ENCODE measurements at regions not wholly inside any gene's neighbourhood (a gene's known extent, or its start where the extent isn't known, plus 50 kb on each side); places are given as distances from the start of the nearest gene placed in this dataset.

DNA sequence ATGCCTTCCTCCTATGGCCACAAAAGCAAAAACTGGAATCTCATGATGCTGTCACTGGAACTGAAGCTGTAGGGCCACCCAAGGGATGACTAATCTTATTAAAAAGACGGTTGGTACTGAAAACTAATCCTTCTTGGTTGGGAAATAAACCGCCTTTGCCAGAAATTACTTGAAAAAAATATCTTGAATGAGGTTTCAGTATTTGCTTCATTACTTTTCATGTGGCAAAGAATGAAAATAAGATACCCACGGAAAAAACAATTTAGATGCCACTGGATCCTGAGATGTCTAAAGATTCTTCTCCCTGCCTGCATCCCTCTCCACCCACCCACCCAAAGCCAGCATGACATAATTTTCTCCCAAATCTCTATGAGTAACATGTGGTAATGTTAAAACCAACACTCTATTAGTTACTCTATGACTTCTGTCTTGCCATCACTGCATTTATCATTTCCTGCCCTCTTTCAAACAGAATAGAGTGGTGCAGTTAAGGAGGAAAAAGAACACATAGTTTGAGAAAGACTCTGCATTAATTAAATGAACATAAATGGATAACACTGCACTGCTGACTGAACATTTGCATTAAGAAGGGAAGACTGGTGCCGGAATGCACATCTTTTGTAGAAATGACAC is 111.8 kb upstream of the DPH6 start:
- no peak for DNase-seq (ENCODE audit: low spot score)

DNA sequence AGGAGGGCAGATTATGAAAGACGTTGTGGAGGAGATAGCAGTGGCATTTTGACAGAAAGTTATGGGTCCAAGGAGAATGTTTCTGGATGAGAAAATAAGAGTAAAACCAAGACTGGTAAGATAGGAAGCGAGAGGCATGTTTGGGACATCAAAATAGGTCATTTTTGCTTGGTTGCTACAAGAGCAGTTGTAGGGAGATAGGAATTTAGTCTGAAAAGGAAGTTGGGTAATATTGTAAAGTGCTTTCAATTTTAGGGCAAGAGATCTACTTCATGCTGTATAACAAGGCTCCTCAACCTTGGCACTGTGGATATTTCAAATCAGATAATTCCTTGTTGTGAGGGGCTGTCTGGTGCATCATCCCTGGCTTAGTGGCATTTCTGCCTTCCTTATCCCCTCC is 118.0 kb upstream of the DPH6 start:
- DNase-seq (ENCODE audit: low spot score): no peak

DNA sequence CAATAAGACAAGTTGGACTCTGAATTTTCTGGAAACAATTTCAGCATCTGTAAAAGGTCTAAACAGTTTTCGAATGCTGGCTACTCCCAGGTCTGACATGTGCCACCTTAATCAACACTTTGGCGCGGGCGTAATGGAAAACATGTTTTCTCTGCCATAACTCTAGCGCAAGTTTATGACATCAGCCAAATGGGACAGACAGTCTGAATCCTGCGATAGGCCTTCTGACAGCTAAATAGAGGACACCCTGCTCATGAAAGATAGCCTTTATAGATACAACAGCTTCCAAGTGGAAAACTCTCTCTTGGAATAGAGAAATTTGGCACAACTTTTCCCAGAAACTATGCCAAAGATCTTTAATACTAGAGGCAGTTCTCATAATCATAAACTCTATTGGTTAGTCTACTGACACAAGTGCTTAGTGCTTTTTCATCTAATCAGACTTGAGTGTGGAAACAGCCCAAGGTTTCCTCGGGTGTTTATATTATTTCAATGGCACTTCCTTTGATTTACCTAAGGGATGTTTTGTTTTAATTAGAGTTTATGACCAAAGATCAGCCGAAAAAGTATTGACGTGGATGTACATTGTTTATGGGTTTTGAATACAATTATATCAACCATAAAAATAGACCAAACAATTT is 120.1 kb upstream of the DPH6 start:
- DNase-seq (ENCODE audit: low spot score): no peak

DNA sequence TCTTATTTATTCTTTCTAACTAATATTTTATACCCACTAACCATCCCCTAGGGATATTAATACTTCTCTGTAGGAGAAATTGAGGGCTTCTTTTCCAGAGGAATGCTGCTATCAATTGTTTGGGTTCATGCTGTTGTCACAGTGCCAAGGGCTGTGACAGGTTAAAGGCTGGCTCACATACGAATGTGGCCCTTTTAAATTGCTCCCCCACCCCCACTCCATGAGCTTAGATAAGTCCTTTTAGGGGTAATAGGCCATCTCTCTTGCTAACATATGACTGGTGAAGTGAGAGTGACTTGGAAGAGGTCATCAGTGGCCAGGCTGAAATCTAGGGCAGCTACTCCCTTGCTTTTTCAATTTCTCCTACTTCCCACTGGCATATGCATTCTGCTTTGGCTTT is 121.9 kb upstream of the DPH6 start:
- no peak for DNase-seq (ENCODE audit: low spot score)

DNA sequence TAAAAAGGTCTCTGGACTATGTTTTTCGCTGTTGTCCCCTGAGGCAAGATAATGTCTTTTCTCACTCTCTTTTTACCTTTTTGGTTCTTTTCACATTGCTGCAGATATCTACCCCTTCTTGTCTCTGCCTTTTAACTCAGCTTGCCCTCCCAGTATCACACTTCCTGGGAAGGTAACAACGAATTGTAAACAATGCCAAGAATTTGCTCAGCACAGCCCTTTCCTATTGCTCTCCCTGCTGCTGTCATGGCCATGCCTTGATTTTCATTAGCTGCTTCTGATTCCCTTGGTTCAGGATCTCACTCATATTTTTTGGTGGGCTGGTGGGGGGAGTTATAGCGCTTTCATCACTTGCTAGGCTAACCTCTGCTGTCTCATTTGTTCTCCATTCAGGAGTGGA is 123.1 kb upstream of the DPH6 start:
- DNase-seq (ENCODE audit: low spot score): no peak

DNA sequence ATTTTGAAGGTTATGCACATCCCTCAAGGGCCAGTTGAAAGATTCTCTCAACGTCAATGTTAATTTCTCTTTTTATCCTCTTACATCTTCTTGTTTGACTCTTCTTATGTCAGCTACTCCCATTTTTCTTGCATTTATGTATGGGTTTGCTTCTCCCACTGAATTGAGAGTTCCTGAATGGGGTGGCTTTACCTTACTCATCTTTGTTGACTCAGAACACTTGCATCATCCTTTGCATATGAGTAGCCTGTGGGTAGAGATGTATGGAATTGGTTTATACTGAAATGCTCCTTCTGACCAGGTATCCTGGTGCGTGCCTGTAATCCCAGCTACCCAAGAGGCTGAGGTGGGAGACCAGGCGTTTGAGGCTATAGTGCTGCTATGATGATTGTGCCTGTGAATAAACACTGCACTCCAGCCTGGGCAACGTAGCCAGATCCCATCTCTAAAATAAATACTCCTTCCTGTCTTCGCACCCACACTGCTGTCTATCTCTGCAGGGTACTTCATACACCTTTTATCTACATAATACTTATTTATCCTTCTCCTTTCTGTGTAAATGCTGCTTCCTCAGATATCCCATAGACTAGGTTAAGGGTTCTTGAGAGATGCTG is 123.6 kb upstream of the DPH6 start:
- DNase-seq (ENCODE audit: low spot score): no peak

DNA sequence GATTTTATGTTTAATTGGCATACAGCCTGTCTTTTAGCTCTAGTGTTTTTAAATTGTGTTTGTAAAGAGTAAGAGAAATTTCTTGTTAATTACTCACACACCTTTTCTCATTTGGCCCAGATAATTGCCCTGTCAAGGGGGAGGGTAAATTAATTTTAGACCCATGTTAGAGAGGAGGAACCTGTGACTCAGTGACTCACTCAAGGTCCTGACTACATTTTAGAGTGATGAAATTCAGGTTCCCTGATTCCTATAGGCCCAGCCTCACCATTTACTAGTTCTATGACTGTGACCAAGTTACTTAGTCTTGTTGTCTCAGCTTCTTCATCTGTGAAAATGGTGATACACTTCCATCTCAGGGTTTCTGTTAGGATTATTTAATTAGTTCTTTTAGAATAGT is 125.2 kb upstream of the DPH6 start:
- no peak for DNase-seq (ENCODE audit: low spot score)

DNA sequence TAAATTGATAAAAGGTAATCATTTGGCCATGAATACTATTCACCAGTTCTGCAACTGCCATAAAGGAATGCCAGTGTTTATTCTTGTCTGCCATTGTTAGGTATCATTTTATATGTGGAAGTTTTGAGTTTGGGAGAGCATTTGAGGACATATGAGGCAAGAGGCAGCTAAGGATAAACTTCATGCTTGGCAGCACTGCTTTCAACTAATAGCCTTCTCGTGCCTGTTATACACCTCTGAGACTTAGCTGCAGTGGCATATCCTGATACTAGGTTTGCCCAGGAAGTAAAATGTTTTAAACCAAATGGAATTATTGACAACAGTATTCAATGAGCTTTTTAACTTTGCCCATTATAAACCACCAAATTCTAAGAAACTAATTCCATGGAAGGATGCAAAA is 126.0 kb upstream of the DPH6 start:
- DNase-seq (ENCODE audit: low spot score): no peak

DNA sequence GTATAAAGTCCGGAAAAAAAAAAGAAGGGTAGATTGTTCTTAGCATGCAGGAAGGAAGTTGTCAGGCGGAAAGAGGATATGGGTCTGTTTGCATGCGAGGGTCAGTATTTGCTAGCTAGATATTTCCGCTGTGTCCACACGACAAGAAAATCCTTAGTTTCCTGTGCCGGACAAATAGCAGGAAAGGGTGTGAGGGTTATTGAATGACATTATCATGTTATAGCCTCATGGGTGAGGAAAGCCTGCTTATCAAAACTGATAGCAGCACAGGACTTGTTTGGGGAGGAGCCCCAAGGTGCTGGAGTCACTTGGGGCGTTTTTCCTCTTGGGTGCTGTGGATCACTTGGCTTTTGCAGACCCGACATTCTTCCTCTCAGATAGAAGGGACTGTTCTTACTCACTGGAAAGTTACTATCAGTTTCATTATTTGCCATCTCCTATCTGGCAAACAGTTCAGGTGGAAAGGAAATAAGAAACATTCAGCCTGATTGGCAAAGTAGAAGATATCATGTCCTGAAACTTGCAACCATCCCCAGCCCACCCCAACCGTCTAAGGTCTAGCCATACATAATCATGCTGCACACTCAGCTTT is 127.2 kb upstream of the DPH6 start:
- DNase-seq (ENCODE audit: low spot score): no peak

DNA sequence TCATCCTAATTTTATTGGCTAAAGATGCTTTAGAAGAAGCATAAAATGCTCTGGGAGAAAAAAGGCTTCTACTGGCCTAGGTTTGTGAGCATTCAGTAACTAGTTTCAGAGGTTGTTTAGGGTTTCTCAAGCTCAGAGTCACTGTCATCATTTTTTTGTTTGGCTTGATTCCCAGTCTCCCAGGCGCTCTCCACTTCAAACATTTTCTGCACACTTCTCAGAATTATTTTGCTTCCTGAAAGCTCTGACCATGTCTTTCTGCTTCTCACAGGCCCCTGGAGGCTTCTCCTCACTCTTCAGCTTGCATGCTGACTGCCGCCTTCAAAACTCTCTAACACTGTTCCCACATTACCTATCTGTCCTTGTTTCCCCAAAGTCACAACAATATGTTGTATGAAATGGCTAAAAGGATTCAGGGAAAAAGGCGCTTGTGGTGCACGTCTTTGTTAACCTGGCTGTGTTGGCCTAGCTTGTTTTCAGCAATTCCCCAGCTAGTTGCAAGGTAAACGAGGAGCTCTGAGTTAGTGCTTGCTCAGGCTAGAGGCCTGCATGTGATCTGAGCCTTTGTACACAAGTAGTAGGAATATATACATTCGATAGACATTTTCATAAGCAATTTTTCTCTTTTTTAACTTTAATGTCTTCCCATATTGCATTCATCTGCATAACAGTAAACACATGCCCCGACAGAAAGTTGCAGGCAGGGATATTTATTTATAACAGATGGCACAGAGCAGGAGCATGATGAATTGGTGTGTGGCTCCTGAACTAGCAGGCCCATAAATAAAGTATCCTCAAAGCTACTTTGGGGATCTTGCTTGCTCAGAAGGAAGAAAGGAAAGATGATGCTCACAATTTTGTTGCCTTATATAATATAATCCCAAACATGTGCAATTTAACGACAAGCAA is 129.2 kb upstream of the DPH6 start:
- DNase-seq (ENCODE audit: low spot score): peak; percentile 43

DNA sequence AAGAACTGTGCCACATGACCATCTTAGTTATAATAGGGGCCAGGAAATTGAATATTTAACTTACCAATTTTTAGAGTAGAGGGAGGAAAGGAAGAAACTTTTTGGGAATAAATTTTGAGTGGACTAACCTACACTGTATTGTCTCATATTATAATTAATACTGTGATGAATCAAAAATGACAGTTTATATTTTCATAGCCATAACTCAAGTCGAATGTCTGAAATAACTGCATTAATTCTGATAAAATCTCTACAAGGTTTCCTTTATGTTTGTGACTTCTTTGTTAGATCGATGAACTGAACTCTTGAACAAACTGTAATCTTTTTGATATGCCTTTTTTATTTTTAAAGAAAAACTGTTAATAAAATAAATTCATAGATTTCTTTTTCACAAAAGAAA is 132.8 kb upstream of the DPH6 start:
- DNase-seq (ENCODE audit: low spot score): no peak

DNA sequence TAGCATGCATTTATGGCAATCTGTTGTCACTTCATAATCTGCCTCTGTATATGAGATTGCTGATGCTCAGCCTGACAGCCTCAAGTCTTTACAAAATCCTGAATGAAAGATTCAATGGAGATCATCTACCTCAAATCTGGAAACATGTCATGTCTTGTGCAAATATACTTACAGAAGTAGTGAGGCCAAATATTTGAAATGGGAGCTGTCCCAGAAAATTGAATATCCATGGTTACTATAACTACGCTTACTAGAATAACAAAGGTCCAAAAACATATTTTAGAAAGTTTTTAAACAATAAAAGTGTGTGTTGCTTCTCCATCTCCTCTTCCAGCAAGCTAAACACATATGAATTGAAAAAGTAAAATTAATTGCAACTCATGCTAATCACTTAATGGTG is 133.2 kb upstream of the DPH6 start:
- no peak for DNase-seq (ENCODE audit: low spot score)

DNA sequence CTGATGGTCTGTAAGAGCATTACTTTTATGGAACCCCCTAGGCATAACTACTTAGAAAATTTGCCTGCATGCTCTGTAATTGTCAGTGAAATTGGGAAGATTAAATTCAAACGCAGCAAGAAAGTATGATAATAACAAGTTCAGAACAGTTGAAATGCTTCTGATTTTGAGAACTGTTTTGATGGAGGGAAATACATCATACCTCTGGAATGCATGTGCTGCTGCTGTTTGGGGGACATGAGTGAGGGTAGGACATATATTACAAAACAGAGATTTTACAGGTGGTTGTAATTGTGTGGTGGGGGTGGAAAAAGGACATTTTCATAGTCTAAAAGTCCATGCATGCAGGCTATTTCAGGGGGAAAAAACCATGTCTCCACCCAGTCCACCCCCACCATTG is 135.0 kb upstream of the DPH6 start:
- DNase-seq (ENCODE audit: low spot score): no peak

DNA sequence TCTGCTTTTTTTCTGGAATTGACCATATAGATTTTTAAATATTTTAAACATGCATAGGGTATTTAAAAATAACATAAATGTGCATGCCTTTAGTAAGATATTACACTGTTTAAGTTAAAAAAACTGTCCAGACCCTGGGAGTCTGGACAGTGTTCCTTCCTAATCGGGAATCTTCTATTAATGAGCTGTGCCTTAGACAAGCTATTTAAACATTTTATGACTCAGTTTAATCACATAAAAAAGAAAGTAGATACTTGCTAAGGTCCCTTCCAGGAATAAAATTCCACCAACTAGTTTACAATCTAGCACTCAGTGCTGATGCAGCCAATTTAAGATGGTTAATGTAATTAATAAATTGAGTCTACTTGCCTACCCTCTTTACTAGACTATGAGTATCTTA is 140.4 kb upstream of the DPH6 start:
- no peak for DNase-seq (ENCODE audit: low spot score)

DNA sequence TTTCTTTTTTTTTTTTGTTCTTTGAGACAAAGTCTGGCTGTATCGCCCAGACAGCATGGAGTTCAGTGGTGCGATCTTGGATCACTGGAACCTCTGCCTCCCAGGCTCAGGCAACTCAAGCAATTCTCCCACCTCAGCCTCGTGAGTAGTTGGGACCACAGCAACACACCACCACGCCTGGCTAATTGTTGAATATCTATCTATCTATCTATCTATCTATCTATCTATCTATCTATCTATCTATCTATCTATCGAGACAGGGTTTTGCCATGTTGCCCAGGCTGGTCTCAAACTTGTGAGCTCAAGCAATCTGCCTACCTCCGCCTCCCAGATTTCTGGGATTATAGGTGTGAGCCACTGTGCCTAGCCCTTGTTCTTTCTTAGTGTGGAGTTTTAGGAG is 143.3 kb upstream of the DPH6 start:
- no peak for DNase-seq (ENCODE audit: low spot score)

DNA sequence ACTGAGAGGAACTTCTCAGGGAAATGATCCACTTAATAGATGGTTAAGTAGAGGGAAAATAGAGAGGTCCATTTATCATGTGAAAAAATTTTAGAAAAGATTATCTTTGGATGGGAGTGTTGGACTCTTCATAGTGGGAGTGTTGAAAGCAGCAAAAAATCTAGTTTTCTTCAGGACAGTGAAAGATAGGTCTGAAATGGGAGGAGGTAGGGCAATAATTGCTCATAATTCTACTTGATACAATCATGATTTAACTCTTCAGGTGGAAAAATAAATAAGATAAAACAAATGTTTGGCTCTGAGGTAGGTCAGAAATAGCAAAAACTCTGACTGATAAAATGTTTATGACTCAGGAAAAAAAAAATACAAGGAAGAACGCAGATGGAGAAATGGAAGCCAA is 144.1 kb upstream of the DPH6 start:
- DNase-seq (ENCODE audit: low spot score): no peak

DNA sequence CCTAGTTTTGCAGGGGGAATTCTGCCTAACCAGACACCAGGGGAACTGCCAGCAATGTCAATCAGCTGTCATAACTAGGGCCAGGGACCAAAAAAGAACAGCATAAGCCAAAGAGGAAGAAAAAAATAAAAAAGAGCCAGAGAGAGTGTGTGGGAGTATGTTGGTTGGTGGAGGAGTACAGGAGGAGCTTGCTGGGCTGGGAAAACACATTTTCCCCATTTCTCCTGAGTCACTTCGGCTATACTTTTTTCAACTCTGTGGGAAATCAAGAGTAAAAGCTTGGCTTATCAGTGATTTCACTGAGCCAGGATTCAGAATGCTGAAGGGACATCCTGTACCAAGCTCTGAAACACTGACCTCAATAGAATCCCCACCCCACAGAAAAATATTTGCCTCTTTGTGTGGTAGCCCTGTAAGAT is 144.7 kb upstream of the DPH6 start:
- no peak for DNase-seq (ENCODE audit: low spot score)

DNA sequence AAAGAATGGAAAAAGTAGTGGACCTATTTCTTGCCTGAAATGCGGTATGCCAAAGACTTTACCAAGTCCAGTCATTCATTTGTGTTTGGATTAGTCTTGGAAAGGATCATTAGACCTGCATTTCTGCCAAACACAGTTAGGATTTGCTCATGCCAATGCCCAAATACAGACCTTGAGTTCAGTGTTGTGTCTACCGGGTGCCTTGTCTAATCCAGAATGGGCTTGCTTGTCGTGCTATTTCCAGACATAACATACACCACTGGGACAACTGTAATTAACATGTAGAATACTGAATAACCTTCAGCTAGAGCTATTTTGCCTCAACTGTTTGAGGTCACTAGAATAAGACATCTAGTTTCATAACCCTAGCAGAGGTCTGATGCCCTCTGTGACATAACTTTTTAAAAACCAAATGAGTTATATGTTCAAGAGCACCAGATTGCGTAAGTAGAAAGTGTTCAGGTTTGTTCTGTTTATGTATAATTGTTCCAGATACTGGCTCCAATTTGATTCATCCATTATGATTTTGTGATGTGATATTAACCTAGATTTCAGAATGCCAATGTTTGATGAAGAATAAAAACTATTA is 145.3 kb upstream of the DPH6 start:
- DNase-seq (ENCODE audit: low spot score): no peak

DNA sequence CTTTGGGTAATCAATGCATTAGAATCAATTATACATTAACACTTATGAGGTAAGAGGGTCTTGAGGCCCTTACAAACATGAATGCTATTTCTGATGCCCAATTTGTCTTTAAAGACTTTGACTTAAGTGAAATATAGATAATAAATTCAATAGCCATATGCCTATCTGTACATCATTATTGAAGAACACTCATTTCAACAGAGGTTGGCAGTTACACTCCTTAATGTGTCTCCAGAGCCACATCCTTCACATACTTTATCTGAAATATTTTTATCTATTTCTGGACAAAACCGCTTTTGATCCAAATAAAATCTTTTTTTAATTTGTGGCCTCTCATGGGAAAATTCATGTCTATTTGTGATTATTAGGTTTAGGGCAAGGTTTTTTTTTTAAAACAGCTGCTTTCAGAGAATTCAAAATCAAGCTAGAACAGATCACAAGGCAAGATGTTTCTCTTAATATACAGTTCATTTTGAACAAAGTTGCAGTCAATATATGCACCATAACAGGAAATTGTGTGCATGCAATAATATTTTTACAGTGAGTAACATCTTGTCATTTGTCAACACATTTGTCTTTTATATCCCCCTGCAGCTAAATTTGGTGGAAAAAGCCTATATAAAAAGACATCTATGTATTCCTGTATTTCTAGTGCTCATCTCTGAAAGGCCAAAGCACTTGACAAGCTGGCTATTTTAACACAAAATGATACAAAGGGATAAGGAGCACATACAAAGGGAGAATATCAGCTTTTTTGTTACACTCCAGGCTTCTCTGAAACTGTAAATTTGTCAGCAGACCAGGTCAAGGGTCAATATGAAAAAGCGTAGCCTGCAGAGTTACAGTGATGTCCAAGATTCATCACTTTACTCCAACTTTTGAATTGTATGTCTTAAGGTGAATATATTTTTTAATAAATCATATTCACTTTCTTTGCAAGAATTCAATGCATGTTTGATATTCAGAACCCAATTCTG is 146.2 kb upstream of the DPH6 start:
- no peak for DNase-seq (ENCODE audit: low spot score)

DNA sequence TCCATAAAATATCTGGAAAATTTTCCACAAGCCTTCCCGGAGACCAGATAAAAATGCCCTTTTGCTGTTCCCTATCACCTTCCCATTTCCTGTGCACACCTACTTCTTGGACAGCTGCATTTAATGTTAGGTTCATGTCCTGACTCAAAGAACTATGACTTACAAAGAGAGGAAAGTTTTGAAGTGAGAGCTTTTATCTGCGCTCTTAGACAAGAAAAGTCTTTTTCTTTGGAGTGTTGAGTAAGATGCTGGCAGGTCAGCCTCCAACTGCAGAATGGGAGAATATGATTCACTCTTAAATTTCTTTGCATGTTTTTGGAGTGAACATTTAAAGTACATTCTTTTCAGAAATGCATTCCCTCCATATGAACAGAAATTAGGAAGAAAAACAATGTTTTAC is 147.3 kb upstream of the DPH6 start:
- DNase-seq (ENCODE audit: low spot score): no peak

DNA sequence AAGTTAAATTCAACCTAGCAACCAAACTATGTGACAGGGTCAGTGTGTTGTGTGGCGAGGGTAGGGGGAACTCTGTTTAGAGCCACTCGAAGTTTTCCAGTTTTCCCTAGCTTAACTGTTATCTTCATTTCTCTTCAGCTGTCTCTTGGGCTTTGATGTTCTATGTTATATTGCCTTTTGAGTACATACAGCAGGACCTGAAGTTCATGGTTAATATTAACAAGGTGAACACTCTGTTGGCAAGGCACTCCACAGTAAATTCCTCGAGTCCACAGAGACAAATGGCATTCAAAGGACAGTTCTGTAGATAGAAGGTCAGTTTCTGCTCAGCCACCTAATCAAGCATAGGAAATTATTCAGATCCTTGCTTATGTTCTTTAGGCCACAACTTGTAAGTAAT is 147.9 kb upstream of the DPH6 start:
- DNase-seq (ENCODE audit: low spot score): no peak

All from ureter (tissue), 1 donor.